ENCODE measurements at regions not wholly inside any gene's neighbourhood (a gene's known extent, or its start where the extent isn't known, plus 50 kb on each side); places are given as distances from the start of the nearest gene placed in this dataset.

GRCh38 chr2:236943068-236943467 is 142.6 kb upstream of the COPS8 start:
- ATAC-seq (no peak), FAIRE-seq (peak; percentile 15), DNase-seq (ENCODE audit: low spot score) (no peak)
- no TSS peak for BruUV-seq (replicated peaks)
- 39% methylated on average over 5 of the region's 6 CpGs for WGBS (ENCODE audit: low lambda C conversion rate)
- Histone ChIP-seq H3K79me2 (ENCODE audit: insufficient read depth, low read length) (no peaks in the 10 kb centered on the region), H3K9ac (ENCODE audit: insufficient read depth, low read depth, low read length) (no peak overlapping the region), H3K36me3 (replicated peaks in 1 of 2; ENCODE audit: control insufficient read depth in 1 of 2, insufficient read depth in 2 of 2, low read length in 2 of 2) (no peaks in the 10 kb centered on the region), H3K27me3 (ENCODE audit: control insufficient read depth in 1 of 2, insufficient read depth in 2 of 2, low read length in 2 of 2) (0 out of 5 replicates have a peak, but pooled peaks cover 0 to 6% of the 10 kb centered on the region in 2 experiments), H3K4me3 (replicated peaks in 1 of 3; ENCODE audit: insufficient read depth in 1 of 3, low read depth in 2 of 3, low read length in 3 of 3) (no peak overlapping the region), H3K4me1 (ENCODE audit: insufficient read depth, low read length) (no peaks in the 10 kb centered on the region), H2AFZ (ENCODE audit: low read length) (no peak overlapping the region), H3K4me2 (ENCODE audit: low read depth, low read length) (no peak overlapping the region), H4K20me1 (ENCODE audit: insufficient read depth, low read length) (no peaks in the 10 kb centered on the region), H3K9me3 (ENCODE audit: low read length) (no peaks in the 10 kb centered on the region), H3K27ac (ENCODE audit: extremely low read length, insufficient read depth, low read length) (no peak overlapping the region)
- CTCF ChIA-PET (ENCODE audit: low intra/inter-chr PET ratio, low total read pairs): no interaction called here
- intact Hi-C loops (cut with micrococcal nuclease; ENCODE audit: unreplicated experiment) (no loop called here), in situ Hi-C loops (cut with HindIII; ENCODE audit: extremely low pct_ligation_motif_present, low pct_unique_long_range_greater_than_20kb) (no loop called here)
- TF ChIP-seq DMAP1 (CRISPR knock-in tag; IDR thresholded peaks at IDR 0.05) (no peak), ZNF430 (CRISPR knock-in tag; IDR thresholded peaks at IDR 0.05) (no peak), LCORL (IDR thresholded peaks at IDR 0.05) (no peak), LCORL (CRISPR knock-in tag; IDR thresholded peaks at IDR 0.05) (no peak), ASH2L (IDR thresholded peaks at IDR 0.05; ENCODE audit: insufficient read length, low read depth, low read length) (no peak), SKI (IDR thresholded peaks at IDR 0.05; ENCODE audit: partially characterized antibody) (no peak)
- TF ChIP-seq, protein P1, sequence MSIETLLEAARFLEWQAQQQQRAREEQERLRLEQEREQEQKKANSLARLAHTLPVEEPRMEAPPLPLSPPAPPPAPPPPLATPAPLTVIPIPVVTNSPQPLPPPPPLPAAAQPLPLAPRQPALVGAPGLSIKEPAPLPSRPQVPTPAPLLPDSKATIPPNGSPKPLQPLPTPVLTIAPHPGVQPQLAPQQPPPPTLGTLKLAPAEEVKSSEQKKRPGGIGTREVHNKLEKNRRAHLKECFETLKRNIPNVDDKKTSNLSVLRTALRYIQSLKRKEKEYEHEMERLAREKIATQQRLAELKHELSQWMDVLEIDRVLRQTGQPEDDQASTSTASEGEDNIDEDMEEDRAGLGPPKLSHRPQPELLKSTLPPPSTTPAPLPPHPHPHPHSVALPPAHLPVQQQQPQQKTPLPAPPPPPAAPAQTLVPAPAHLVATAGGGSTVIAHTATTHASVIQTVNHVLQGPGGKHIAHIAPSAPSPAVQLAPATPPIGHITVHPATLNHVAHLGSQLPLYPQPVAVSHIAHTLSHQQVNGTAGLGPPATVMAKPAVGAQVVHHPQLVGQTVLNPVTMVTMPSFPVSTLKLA (IDR thresholded peaks at IDR 0.05): peak; percentile 92
- POLR2A ChIA-PET: no interaction called here

- TF ChIP-seq ZNF34 (CRISPR knock-in tag; IDR thresholded peaks at IDR 0.05; ENCODE audit: borderline replicate concordance): no peak
- TF ChIP-seq NFKB2 (CRISPR knock-in tag; IDR thresholded peaks at IDR 0.05; ENCODE audit: borderline replicate concordance): no peak
- TF ChIP-seq, protein P2, sequence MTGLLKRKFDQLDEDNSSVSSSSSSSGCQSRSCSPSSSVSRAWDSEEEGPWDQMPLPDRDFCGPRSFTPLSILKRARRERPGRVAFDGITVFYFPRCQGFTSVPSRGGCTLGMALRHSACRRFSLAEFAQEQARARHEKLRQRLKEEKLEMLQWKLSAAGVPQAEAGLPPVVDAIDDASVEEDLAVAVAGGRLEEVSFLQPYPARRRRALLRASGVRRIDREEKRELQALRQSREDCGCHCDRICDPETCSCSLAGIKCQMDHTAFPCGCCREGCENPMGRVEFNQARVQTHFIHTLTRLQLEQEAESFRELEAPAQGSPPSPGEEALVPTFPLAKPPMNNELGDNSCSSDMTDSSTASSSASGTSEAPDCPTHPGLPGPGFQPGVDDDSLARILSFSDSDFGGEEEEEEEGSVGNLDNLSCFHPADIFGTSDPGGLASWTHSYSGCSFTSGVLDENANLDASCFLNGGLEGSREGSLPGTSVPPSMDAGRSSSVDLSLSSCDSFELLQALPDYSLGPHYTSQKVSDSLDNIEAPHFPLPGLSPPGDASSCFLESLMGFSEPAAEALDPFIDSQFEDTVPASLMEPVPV (CRISPR knock-in tag; IDR thresholded peaks at IDR 0.05): no peak
- TF ChIP-seq, protein P3, sequence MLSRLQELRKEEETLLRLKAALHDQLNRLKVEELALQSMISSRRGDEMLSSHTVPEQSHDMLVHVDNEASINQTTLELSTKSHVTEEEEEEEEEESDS (CRISPR knock-in tag; IDR thresholded peaks at IDR 0.05; ENCODE audit: borderline replicate concordance): no peak
- no peak for TF ChIP-seq MEIS1 (CRISPR knock-in tag; IDR thresholded peaks at IDR 0.05; ENCODE audit: borderline replicate concordance)
- no peak for TF ChIP-seq GATAD1 (CRISPR knock-in tag; IDR thresholded peaks at IDR 0.05)
- TF ChIP-seq MED8 (CRISPR knock-in tag; IDR thresholded peaks at IDR 0.05; ENCODE audit: insufficient replicate concordance): no peak
- no peak for TF ChIP-seq YEATS2 (CRISPR knock-in tag; IDR thresholded peaks at IDR 0.05; ENCODE audit: borderline replicate concordance)
- no peak for TF ChIP-seq REL (CRISPR knock-in tag; conservative IDR thresholded peaks at IDR 0.05)
- TF ChIP-seq NRL (CRISPR knock-in tag; IDR thresholded peaks at IDR 0.05; ENCODE audit: borderline replicate concordance): no peak
- no TSS peak for BruUV-seq (replicated peaks)
- H3K4me2 ChIP-seq (ENCODE audit: low read depth, low read length): no peak overlapping the region
- no peaks in the 10 kb centered on the region for H3K4me1 ChIP-seq (ENCODE audit: insufficient read depth, low read length)
- H3K27ac ChIP-seq (ENCODE audit: extremely low read length, insufficient read depth, low read length): no peak overlapping the region
- no peak for ATAC-seq
- WGBS (ENCODE audit: low lambda C conversion rate): 12% methylated on average over 3 of the region's 3 CpGs
- no peaks in the 10 kb centered on the region for H3K36me3 ChIP-seq (replicated peaks in 1 of 2; ENCODE audit: control insufficient read depth in 1 of 2, insufficient read depth in 2 of 2, low read length in 2 of 2)
- no peak for DNase-seq (ENCODE audit: low spot score)
- intact Hi-C loops (cut with micrococcal nuclease; ENCODE audit: unreplicated experiment) (no loop called here), in situ Hi-C loops (cut with HindIII; ENCODE audit: extremely low pct_ligation_motif_present, low pct_unique_long_range_greater_than_20kb) (no loop called here)
- no peaks in the 10 kb centered on the region for H4K20me1 ChIP-seq (ENCODE audit: insufficient read depth, low read length)
- H3K9me3 ChIP-seq (ENCODE audit: low read length): no peaks in the 10 kb centered on the region
- no peak overlapping the region for H3K4me3 ChIP-seq (replicated peaks in 1 of 3; ENCODE audit: insufficient read depth in 1 of 3, low read depth in 2 of 3, low read length in 3 of 3)
- 0 out of 5 replicates have a peak, but pooled peaks cover 0 to 6% of the 10 kb centered on the region in 2 experiments for H3K27me3 ChIP-seq (ENCODE audit: control insufficient read depth in 1 of 2, insufficient read depth in 2 of 2, low read length in 2 of 2)
- ChIA-PET CTCF (ENCODE audit: low intra/inter-chr PET ratio, low total read pairs) (no interaction called here), POLR2A (no interaction called here)
- H3K79me2 ChIP-seq (ENCODE audit: insufficient read depth, low read length): no peaks in the 10 kb centered on the region
- no peak for FAIRE-seq
- no peak overlapping the region for H2AFZ ChIP-seq (ENCODE audit: low read length)
- H3K9ac ChIP-seq (ENCODE audit: insufficient read depth, low read depth, low read length): no peak overlapping the region
Observed at GRCh38 chr2:236943841-236944513, 141.7 kb upstream of the COPS8 start.

Measured in HepG2 (cell line).